HepG2 (cell line): ENCODE measurements at regions not wholly inside any gene's neighbourhood (a gene's known extent, or its start where the extent isn't known, plus 50 kb on each side); places are given as distances from the start of the nearest gene placed in this dataset.

Experiments
- ATAC-seq: fragments of 200-7000 bp; cut with Tn5 transposase; 3 replicates; pipeline ENCODE4 v1.9.1; 2020; ENCODE audit warnings: mild to moderate bottlenecking, moderate library complexity
- BruUV-seq: library from RNA; stranded (reverse); fragments of 400-500 nt; replicated peaks from 2 replicates; lab custom pipeline; 2021; lab: Mats Ljungman, UMichigan
- CTCF ChIA-PET: fragments of 300-600 bp; formaldehyde crosslinking; extraction: SDS; loops from one replicate; lab custom pipeline; 2021; ENCODE audit warnings: low total read pairs, inconsistent platforms, low intra/inter-chr PET ratio; lab: Yijun Ruan, JAX
- POLR2A ChIA-PET: fragments of 350-600 bp; sonication (Branson Sonifier 250); formaldehyde crosslinking; loops from one replicate; lab custom pipeline; 2020; ENCODE audit warnings: antibody characterized with exemption, inconsistent platforms; lab: Yijun Ruan, JAX
- DNase-seq: peaks from one replicate; pipeline ENCODE4 v3.0.0-alpha.2; 2015; ENCODE audit warnings: low spot score
- FAIRE-seq: peaks from 3 replicates; lab custom pipeline; 2011; peaks lifted over from hg19 to GRCh38; lab: Jason Lieb, UNC
- H2AFZ ChIP-seq: one replicate; pipeline ENCODE4 v1.6.1; 2011; ENCODE audit warnings: low read length, inconsistent platforms
- H3K27ac ChIP-seq: fragments of 300-600 bp; 3 replicates; pipeline ENCODE4 v1.8.0; 2011; ENCODE audit warnings: mixed run types, mild to moderate bottlenecking, mixed read lengths, low read length, inconsistent platforms; ENCODE audit not compliant: insufficient read depth; ENCODE audit errors: extremely low read length
- H3K27me3 ChIP-seq, 2 experiments: fragments of 200-600 bp in 1 of 2; 2 replicates in 1 of 2; 3 replicates in 1 of 2; pipeline versions ENCODE4 v1.6.0 to v1.8.0; 2011; ENCODE audit warnings: low read length in 2 of 2, mild to moderate bottlenecking in 2 of 2, moderate library complexity in 2 of 2, inconsistent platforms in 1 of 2; ENCODE audit not compliant: insufficient read depth in 2 of 2, control insufficient read depth in 1 of 2
- H3K36me3 ChIP-seq, 2 experiments: fragments of 200-600 bp in 1 of 2; replicated peaks in 1 of 2; 2 replicates in 1 of 2; 3 replicates in 1 of 2; pipeline versions ENCODE4 v1.5.1 to v1.8.0; 2011; ENCODE audit warnings: low read length in 2 of 2, inconsistent platforms in 1 of 2; ENCODE audit not compliant: insufficient read depth in 2 of 2, control insufficient read depth in 1 of 2
- H3K4me1 ChIP-seq: 2 replicates; pipeline ENCODE4 v1.5.1; 2012; ENCODE audit warnings: low read length, inconsistent platforms; ENCODE audit not compliant: insufficient read depth
- H3K4me2 ChIP-seq: 2 replicates; pipeline ENCODE4 v1.6.0; 2011; ENCODE audit warnings: low read depth, low read length, inconsistent platforms
- H3K4me3 ChIP-seq, 3 experiments: fragments of 200-600 bp in 1 of 3; sonication (generic), shearing (Covaris generic) in 1 of 3; replicated peaks in 1 of 3; 2 replicates each; pipeline ENCODE4 v1.5.1; 2011 to 2016; ENCODE audit warnings: low read length in 3 of 3, inconsistent platforms in 2 of 3, low read depth in 2 of 3, mild to moderate bottlenecking in 2 of 3, control low read depth in 1 of 3, mixed read lengths in 1 of 3; ENCODE audit not compliant: insufficient read depth in 1 of 3
- H3K79me2 ChIP-seq: one replicate; pipeline ENCODE4 v1.6.1; 2011; ENCODE audit warnings: low read length, inconsistent platforms; ENCODE audit not compliant: insufficient read depth
- H3K9ac ChIP-seq: 2 replicates; pipeline ENCODE4 v1.6.0; 2011; ENCODE audit warnings: mild to moderate bottlenecking, low read depth, low read length, inconsistent platforms; ENCODE audit not compliant: insufficient read depth
- H3K9me3 ChIP-seq: 2 replicates; pipeline ENCODE4 v1.5.1; 2012; ENCODE audit warnings: mild to moderate bottlenecking, low read length
- H4K20me1 ChIP-seq: 2 replicates; pipeline ENCODE4 v1.6.0; 2011; ENCODE audit warnings: inconsistent platforms, mild to moderate bottlenecking, low read length, moderate library complexity; ENCODE audit not compliant: insufficient read depth
- MAFF ChIP-seq: IDR thresholded peaks from 2 replicates; pipeline ENCODE4 v1.6.1; 2011; ENCODE audit warnings: low read depth, low read length, improper control_type of control experiment
- MAFK ChIP-seq, 2 experiments: IDR thresholded peaks in 1 of 2; conservative IDR thresholded peaks in 1 of 2; 2 replicates each; pipeline ENCODE4 v1.6.1; 2011; ENCODE audit warnings: improper control_type of control experiment in 2 of 2, low read length in 2 of 2
- MED8 ChIP-seq: sonication (generic); formaldehyde crosslinking; IDR thresholded peaks from 2 replicates; pipeline ENCODE4 v1.8.1; 2023; ENCODE audit warnings: mild to moderate bottlenecking, missing genetic modification reagents; ENCODE audit not compliant: insufficient replicate concordance
- STAG1 ChIP-seq: sonication (generic); formaldehyde crosslinking; IDR thresholded peaks from 2 replicates; pipeline ENCODE4 v1.4.0; 2020; ENCODE audit warnings: missing genetic modification reagents
- WGBS: methylation state at CpG from one replicate; pipeline ENCODE4 v1.1.6; 2017; ENCODE audit warnings: low lambda C conversion rate; 5-methylcytosine and 5-hydroxymethylcytosine counted together
- in situ Hi-C: cut with HindIII; loops from 2 replicates; pipeline ENCODE4 v1.10.0; 2017; ENCODE audit warnings: low pct_unique_long_range_greater_than_20kb; ENCODE audit not compliant: extremely low pct_ligation_motif_present
- intact Hi-C: fragments of 100-400 bp; cut with micrococcal nuclease; formaldehyde crosslinking; loops from one replicate; pipeline ENCODE4 v1.10.0; 2022; ENCODE audit not compliant: unreplicated experiment
- TF ChIP-seq, protein P1 (sequence below): sonication (generic); formaldehyde crosslinking; IDR thresholded peaks from 2 replicates; pipeline ENCODE4 v1.8.0; 2022; ENCODE audit warnings: mild to moderate bottlenecking, missing genetic modification reagents, moderate library complexity
- TF ChIP-seq, protein P2 (sequence below): sonication (generic); formaldehyde crosslinking; IDR thresholded peaks from 2 replicates; pipeline ENCODE4 v1.5.0; 2020; ENCODE audit warnings: mild to moderate bottlenecking, missing genetic modification reagents, borderline replicate concordance

DNA sequence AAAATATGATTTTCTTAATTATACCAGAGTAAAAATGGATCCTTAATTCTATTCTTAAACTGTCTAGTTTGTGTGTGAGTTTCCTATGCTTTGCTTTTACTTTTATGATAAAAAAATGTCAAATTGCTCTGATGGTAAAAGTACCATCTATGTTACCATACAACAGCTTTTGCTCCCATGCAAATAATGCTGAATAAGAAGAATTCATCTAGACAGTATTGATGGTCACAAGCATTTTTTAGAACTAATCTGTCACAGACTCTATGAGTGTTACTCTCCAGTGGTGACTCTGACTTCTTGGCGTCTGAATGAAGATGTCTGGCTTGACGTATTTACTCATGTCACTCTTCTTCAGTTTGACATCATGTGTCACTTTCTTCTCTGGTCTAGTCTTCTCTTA is 608.1 kb upstream of the RORB start:
- FAIRE-seq, result no peak
- CTCF ChIA-PET, result no interaction called here
- no peak for ATAC-seq
- Histone ChIP-seq H3K79me2 (no peaks in the 10 kb centered on the region), H3K4me1 (no peaks in the 10 kb centered on the region)
- TF ChIP-seq MAFK (conservative IDR thresholded peaks at IDR 0.05 in 1 of 2, IDR thresholded peaks at IDR 0.05 in 1 of 2; ENCODE audit: low read length in 2 of 2) (peak; percentile 52 to 64), MAFF (0 out of 2 replicates have a peak, but pooled peaks have one; percentile 43)
- TF ChIP-seq, protein P1, sequence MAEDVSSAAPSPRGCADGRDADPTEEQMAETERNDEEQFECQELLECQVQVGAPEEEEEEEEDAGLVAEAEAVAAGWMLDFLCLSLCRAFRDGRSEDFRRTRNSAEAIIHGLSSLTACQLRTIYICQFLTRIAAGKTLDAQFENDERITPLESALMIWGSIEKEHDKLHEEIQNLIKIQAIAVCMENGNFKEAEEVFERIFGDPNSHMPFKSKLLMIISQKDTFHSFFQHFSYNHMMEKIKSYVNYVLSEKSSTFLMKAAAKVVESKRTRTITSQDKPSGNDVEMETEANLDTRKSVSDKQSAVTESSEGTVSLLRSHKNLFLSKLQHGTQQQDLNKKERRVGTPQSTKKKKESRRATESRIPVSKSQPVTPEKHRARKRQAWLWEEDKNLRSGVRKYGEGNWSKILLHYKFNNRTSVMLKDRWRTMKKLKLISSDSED, result no peak
- TF ChIP-seq, all 625 proteins: peak for 2
- 7% methylated on average over 2 of the region's 2 CpGs for WGBS
- H3K27ac ChIP-seq, result no peak overlapping the region
- POLR2A ChIA-PET, result no interaction called here
- H3K9ac ChIP-seq, result no peak overlapping the region
- H4K20me1 ChIP-seq, result no peaks in the 10 kb centered on the region
- in situ Hi-C loops (no loop called here), intact Hi-C loops (no loop called here)
- H3K4me3 ChIP-seq, result no peak overlapping the region
- H3K9me3 ChIP-seq, result no peaks in the 10 kb centered on the region
- H3K4me2 ChIP-seq, result no peak overlapping the region
- no peaks in the 10 kb centered on the region for H3K36me3 ChIP-seq
- DNase-seq, result no peak
- no peak overlapping the region for H2AFZ ChIP-seq
- no peaks in the 10 kb centered on the region for H3K27me3 ChIP-seq
- BruUV-seq, result no TSS peak

DNA sequence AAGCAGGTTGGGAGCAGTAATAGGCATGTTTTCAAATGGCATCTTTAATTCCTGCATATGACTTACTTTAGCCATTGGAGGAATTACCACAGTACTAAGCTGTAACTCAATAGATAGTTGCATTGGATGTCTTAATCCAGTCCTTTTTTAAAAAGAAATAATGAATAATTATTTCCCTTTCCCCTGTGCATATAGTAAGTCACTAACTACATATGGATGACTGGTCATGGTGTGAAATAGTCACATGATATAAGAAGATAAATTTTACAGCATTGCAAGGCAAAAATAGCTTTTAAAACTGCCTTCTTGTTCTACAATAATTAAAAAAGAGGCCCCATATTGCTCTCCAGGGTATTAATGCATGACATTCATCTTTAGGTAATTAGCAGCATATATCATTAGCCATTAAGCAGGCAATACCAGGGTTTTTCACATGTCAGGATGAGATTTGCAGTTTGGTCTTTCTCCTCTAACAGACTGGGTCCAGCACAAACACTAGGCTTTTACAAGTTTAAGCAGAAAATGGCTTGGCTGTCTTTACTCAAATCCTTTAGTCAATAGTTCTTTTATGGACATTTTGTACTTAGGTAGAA is 606.4 kb upstream of the RORB start:
- no peak overlapping the region for H3K27ac ChIP-seq
- no TSS peak for BruUV-seq
- no peaks in the 10 kb centered on the region for H4K20me1 ChIP-seq
- no peak overlapping the region for H3K4me3 ChIP-seq
- H3K9me3 ChIP-seq, result no peaks in the 10 kb centered on the region
- H3K9ac ChIP-seq, result no peak overlapping the region
- no peaks in the 10 kb centered on the region for H3K4me1 ChIP-seq
- intact Hi-C loops, result no loop called here
- TF ChIP-seq STAG1 (no peak), MED8 (no peak)
- TF ChIP-seq, protein P2, sequence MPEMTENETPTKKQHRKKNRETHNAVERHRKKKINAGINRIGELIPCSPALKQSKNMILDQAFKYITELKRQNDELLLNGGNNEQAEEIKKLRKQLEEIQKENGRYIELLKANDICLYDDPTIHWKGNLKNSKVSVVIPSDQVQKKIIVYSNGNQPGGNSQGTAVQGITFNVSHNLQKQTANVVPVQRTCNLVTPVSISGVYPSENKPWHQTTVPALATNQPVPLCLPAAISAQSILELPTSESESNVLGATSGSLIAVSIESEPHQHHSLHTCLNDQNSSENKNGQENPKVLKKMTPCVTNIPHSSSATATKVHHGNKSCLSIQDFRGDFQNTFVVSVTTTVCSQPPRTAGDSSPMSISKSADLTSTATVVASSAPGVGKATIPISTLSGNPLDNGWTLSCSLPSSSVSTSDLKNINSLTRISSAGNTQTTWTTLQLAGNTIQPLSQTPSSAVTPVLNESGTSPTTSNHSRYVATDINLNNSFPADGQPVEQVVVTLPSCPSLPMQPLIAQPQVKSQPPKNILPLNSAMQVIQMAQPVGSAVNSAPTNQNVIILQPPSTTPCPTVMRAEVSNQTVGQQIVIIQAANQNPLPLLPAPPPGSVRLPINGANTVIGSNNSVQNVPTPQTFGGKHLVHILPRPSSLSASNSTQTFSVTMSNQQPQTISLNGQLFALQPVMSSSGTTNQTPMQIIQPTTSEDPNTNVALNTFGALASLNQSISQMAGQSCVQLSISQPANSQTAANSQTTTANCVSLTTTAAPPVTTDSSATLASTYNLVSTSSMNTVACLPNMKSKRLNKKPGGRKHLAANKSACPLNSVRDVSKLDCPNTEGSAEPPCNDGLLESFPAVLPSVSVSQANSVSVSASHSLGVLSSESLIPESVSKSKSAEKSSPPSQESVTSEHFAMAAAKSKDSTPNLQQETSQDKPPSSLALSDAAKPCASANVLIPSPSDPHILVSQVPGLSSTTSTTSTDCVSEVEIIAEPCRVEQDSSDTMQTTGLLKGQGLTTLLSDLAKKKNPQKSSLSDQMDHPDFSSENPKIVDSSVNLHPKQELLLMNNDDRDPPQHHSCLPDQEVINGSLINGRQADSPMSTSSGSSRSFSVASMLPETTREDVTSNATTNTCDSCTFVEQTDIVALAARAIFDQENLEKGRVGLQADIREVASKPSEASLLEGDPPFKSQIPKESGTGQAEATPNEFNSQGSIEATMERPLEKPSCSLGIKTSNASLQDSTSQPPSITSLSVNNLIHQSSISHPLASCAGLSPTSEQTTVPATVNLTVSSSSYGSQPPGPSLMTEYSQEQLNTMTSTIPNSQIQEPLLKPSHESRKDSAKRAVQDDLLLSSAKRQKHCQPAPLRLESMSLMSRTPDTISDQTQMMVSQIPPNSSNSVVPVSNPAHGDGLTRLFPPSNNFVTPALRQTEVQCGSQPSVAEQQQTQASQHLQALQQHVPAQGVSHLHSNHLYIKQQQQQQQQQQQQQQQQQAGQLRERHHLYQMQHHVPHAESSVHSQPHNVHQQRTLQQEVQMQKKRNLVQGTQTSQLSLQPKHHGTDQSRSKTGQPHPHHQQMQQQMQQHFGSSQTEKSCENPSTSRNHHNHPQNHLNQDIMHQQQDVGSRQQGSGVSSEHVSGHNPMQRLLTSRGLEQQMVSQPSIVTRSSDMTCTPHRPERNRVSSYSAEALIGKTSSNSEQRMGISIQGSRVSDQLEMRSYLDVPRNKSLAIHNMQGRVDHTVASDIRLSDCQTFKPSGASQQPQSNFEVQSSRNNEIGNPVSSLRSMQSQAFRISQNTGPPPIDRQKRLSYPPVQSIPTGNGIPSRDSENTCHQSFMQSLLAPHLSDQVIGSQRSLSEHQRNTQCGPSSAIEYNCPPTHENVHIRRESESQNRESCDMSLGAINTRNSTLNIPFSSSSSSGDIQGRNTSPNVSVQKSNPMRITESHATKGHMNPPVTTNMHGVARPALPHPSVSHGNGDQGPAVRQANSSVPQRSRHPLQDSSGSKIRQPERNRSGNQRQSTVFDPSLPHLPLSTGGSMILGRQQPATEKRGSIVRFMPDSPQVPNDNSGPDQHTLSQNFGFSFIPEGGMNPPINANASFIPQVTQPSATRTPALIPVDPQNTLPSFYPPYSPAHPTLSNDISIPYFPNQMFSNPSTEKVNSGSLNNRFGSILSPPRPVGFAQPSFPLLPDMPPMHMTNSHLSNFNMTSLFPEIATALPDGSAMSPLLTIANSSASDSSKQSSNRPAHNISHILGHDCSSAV, result no peak
- TF ChIP-seq, all 625 proteins: peak for 0
- DNase-seq (no peak), FAIRE-seq (no peak), ATAC-seq (no peak)
- Histone ChIP-seq H2AFZ (no peak overlapping the region), H3K4me2 (no peak overlapping the region), H3K27me3 (no peaks in the 10 kb centered on the region), H3K36me3 (no peaks in the 10 kb centered on the region), H3K79me2 (no peaks in the 10 kb centered on the region)
- in situ Hi-C loops, result no loop called here
- ChIA-PET CTCF (no interaction called here), POLR2A (no interaction called here)
